Tibial artery (tissue), 4 donors: ENCODE measurements at regions not wholly inside any gene's neighbourhood (a gene's known extent, or its start where the extent isn't known, plus 50 kb on each side); places are given as distances from the start of the nearest gene placed in this dataset.

Experiments used
- DNase-seq, 2 donors: peaks; one replicate each; pipeline ENCODE4 v3.0.0-alpha.2; 2019
- H3K27ac ChIP-seq, 2 donors: fragments of 200-600 bp; sonication (generic) in 1 of 2; 1 replicate in 1 of 2; 2 replicates in 1 of 2; pipeline ENCODE4 v1.5.1; 2018 to 2019; ENCODE audit warnings: mild to moderate bottlenecking in 1 of 2
- H3K27me3 ChIP-seq, 2 donors: fragments of 200-600 bp; sonication (generic) in 1 of 2; one replicate each; pipeline versions ENCODE4 v1.5.1 to v1.6.0; 2016 to 2019
- H3K36me3 ChIP-seq, 3 donors: fragments of 200-600 bp; sonication (generic) in 2 of 3; one replicate each; pipeline ENCODE4 v1.5.1; 2016 to 2019; ENCODE audit warnings: mild to moderate bottlenecking in 2 of 3
- H3K4me1 ChIP-seq, 4 donors: fragments of 200-600 bp; sonication (generic) in 2 of 4; 1 replicate in 3 of 4; 2 replicates in 1 of 4; pipeline ENCODE4 v1.5.1; 2016 to 2019
- H3K4me3 ChIP-seq, 2 donors: fragments of 200-600 bp; sonication (generic) in 1 of 2; 1 replicate in 1 of 2; 2 replicates in 1 of 2; pipeline ENCODE4 v1.5.1; 2018 to 2019; ENCODE audit warnings: mild to moderate bottlenecking in 2 of 2
- H3K9me3 ChIP-seq, 3 donors: fragments of 200-600 bp; sonication (generic) in 1 of 3; one replicate each; pipeline ENCODE4 v1.5.1; 2016 to 2019
- CTCF ChIP-seq, 2 experiments: fragments of 200-600 bp in 1 of 2; fragments of 450-650 bp in 1 of 2; IDR thresholded peaks; one replicate each; pipeline ENCODE4 v1.5.1; 2017 to 2019; ENCODE audit warnings: antibody characterized with exemption in 2 of 2, mild to moderate bottlenecking in 1 of 2, moderate library complexity in 1 of 2
- intact Hi-C: fragments of 100-400 bp; cut with DNase I; formaldehyde crosslinking; loops from one replicate; pipeline ENCODE4 v1.15.0; 2023; ENCODE audit warnings: low total_unique reads

- TF ChIP-seq CTCF (IDR thresholded peaks at IDR 0.05): no peak
- no peak for DNase-seq
- intact Hi-C loops: no loop called here
These were observed 690.1 kb upstream of the COX7C start for GRCh38 chr5:85927632-85928031.

GRCh38 chr5:85929713-85930112 lies 688.0 kb upstream of the COX7C start:
- TF ChIP-seq CTCF (IDR thresholded peaks at IDR 0.05): no peak
- no peaks in the 10 kb centered on the region for H3K36me3 ChIP-seq
- intact Hi-C loops: no loop called here
- no peaks in the 10 kb centered on the region for H3K4me1 ChIP-seq
- no peak for DNase-seq
- H3K4me3 ChIP-seq: no peak overlapping the region
- no peaks in the 10 kb centered on the region for H3K9me3 ChIP-seq
- no peaks in the 10 kb centered on the region for H3K27me3 ChIP-seq
- no peak overlapping the region for H3K27ac ChIP-seq

More at GRCh38 chr5:85927632-85928031, 690.1 kb upstream of the COX7C start:
- no peak overlapping the region for H3K4me3 ChIP-seq
- H3K36me3 ChIP-seq: no peaks in the 10 kb centered on the region
- H3K27me3 ChIP-seq: no peaks in the 10 kb centered on the region
- no peaks in the 10 kb centered on the region for H3K9me3 ChIP-seq
- H3K27ac ChIP-seq: no peak overlapping the region
- H3K4me1 ChIP-seq: no peaks in the 10 kb centered on the region

- no peak for DNase-seq
- Histone ChIP-seq H3K27me3 (no peaks in the 10 kb centered on the region), H3K36me3 (no peaks in the 10 kb centered on the region), H3K4me3 (no peak overlapping the region), H3K9me3 (no peaks in the 10 kb centered on the region), H3K27ac (no peak overlapping the region), H3K4me1 (no peaks in the 10 kb centered on the region)
- intact Hi-C loops: no loop called here
- no peak for TF ChIP-seq CTCF (IDR thresholded peaks at IDR 0.05)
These were observed 686.5 kb upstream of the COX7C start for GRCh38 chr5:85931220-85931619.

- Histone ChIP-seq H3K36me3 (no peaks in the 10 kb centered on the region), H3K9me3 (no peaks in the 10 kb centered on the region), H3K27ac (no peak overlapping the region), H3K27me3 (no peaks in the 10 kb centered on the region), H3K4me1 (no peaks in the 10 kb centered on the region), H3K4me3 (no peak overlapping the region)
- TF ChIP-seq CTCF (IDR thresholded peaks at IDR 0.05): no peak
- intact Hi-C loops: no loop called here
- no peak for DNase-seq
These were observed 679.5 kb upstream of the COX7C start for GRCh38 chr5:85938201-85938600.

GRCh38 chr5:85951707-85952210 lies 666.0 kb upstream of the COX7C start:
- H3K27ac ChIP-seq: no peak overlapping the region

More at GRCh38 chr5:85951707-85952210, 666.0 kb upstream of the COX7C start:
- H3K4me3 ChIP-seq: no peak overlapping the region
- no peaks in the 10 kb centered on the region for H3K27me3 ChIP-seq
- intact Hi-C loops: no loop called here
- H3K9me3 ChIP-seq: no peaks in the 10 kb centered on the region
- no peak for DNase-seq
- TF ChIP-seq CTCF (IDR thresholded peaks at IDR 0.05): no peak
- H3K4me1 ChIP-seq: no peaks in the 10 kb centered on the region
- no peaks in the 10 kb centered on the region for H3K36me3 ChIP-seq
